Eye (tissue), 1 donor: ENCODE measurements at regions not wholly inside any gene's neighbourhood (a gene's known extent, or its start where the extent isn't known, plus 50 kb on each side); places are given as distances from the start of the nearest gene placed in this dataset.
A peak's percentile ranks its signal among the peaks of the same experiment; 100 is the strongest.

Experiments
- DNase-seq: peaks from one replicate; pipeline ENCODE4 v3.0.0-alpha.2; 2015

DNA sequence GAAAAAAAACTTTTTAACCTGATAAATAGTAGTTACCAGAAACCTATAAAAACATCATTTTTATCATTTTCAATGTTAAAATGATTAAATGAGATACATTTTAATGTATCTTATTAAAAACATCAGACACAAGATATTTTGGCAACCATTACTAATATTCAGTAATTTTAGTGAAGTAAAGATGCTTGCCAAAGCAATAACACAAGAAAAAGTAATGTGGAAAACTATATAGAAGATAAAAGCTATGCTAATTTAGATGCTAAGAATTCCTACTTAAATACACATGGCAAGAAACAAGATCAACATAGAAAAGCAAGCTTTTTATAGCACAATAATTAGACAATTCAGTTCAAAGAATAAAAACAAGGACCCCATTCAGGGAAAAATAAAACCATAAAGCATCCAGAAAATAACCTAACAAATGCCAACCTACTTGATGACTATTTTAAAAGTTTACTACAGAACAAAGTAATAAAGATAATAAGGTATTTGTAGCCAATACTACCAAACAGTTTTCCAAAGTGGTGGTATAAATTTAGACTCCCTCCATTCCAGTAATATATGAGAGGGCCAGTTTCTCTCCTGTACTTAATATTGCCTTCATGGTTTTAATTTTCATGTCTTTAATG lies 489.5 kb downstream of the CDH2 start:
- DNase-seq = no peak

DNA sequence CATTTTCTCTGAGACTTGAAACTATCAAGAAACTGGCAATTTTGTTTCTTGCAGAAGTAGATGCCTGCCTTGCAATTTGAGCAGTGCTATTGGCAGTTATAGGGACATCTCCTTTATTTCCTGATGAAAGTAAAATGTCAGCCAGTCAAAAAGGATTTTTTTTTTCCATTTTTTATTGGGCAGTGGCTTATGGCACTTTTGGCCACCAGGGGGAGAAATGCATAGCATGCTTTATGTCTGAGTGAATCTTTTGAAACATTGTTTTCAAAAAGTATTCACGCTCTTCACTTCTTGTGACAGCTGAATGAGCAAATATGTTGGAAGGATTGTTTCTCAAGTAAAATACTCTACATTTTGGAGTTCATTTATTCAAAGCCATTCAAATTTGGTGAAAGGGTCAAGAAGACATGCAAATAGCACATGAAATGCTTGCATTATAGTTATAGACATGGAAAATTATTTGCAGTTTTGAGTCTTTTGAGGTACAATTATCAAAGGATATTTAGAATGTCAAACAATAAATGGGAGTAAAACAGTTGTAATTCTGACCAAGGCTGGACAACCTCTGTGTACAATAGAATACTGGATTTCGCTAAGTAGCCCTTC lies 491.0 kb downstream of the CDH2 start:
- DNase-seq = peak; percentile 83

DNA sequence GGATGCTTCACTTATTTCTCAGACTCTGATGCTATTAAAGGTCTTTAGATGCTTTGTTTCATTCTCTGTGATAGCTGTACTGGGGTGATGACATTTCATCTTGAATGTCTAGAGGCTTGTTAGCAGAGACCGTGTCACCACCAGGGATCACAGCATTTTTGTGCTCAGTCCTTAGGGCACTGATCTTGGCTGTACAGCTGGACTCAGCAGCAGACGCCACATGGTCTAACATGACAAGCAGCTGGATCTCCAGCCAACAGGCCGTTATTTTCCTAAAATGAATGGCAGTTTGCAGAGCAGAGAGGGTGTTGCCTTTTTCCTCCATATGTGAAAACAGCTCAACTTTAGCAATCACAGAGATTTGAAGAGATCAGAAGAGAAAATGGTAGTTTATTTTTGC lies 491.8 kb downstream of the CDH2 start:
- peak; percentile 28 for DNase-seq

DNA sequence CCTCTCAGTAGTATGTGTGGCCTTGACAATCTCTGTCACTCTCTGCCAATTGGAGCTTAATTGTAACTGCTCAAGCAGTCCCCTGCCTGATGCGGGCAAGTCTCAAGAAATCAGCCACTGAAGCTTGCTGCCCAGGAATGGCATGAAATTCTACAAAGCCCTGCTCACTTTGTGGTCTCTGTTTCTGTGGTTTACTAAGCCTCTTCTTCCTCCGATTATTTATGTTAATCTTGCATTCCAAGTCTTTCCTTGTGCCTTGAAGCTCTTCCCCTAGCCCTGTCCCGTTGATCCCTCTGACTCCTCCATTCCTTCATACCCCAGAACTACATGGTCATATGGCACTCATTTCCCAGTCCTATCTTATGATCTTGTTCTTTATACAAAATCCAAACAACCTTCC lies 489.3 kb upstream of the CHST9 start:
- DNase-seq = no peak

DNA sequence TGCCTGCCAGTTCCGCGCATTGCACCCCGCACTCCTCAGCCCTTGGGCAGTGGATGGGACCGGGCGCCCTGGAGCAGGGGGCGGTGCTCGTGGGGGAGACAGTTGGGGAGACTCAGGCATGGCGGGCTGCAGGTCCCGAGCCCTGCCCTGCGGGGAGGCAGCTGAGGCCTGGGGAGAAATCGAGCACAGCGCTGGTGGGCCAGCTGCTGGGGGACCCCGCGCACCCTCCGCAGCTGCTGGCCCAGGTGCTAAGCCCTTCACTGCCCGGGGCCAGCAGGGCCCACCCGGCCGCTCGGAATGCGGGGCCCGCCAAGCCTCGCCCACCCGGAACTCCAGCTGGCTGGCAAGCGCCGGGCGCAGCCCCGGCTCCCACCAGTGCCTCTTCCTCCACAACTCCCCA lies 488.8 kb upstream of the CHST9 start:
- no peak for DNase-seq

DNA sequence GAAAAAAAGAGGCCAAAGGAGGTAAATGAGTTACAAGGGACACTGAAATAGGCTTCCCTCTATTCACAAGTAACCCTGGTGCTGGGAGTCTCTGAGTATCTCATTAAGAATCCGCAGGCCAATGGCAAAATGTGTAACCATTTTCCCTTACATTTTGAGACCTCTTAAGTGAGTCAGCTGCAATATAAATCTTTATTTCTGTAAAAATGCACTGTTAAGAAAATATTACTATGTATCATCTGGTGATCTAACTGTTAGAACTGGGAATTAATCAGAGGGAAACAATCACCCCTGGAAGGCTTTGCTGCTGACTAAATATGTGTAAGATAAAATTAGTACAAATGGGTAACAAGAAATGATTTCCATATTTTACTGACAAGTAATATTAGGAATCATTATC lies 483.1 kb upstream of the CHST9 start:
- DNase-seq = no peak

DNA sequence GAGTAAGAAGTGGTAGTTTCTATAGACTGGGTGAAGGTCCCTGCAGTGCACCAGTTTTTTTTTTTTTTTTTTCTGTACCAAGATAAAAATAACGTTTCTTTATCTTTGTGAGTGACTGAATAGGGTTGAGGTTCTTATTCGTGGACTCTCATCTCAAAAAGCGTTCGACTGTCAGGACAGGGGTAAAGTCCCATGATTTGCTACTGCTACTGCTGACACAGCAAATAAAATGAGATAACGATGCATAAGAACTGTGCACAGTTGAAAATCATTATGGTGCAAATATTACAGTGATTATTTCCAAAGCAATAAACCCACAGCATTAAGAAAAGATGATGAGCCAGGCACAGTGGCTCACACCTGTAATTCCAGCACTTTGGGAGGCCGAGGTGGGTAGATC lies 482.0 kb upstream of the CHST9 start:
- no peak for DNase-seq

DNA sequence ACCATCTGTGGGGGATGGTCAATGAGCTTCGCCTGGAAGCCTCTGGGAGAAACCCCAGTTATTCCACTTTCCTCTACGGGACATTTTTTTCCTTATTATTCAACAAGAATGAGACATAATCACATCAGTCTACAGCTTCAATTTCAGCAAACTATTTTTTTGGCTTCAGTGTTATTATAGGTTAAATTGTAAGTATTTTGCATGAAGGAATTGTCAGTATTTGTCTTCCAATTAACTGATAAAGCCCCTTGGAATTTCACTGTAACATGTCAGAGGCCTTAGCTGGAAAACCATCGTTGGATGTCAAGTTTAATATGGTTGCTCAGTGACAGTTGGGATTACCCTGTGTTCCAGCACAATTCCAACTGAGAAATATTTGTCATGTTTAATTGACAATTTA lies 480.9 kb upstream of the CHST9 start:
- no peak for DNase-seq

DNA sequence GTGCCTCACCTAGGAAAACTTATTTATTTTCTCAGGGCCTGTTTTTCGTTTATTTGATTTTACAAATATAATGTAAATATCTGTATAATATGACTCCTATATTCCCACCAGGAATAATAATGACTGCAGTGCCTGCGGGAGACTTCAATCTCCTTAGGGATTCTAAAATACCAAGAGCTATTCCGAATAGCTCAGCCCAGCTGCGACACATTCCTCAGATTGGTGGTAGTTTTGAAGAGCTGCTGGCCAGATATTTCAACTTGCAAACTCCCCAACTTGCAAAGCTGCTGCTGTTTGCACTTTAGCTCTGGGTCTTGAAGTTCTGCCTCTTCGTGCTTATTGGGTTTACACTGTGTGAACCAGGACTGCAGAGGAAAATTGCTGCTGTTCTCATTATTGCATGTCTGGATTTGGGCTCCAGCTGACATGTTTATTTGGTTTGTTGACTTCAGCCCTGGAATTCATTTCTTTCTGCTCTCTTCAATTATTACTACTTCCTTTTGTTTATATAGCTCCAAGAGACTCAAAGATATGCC lies 480.2 kb upstream of the CHST9 start:
- DNase-seq = no peak

DNA sequence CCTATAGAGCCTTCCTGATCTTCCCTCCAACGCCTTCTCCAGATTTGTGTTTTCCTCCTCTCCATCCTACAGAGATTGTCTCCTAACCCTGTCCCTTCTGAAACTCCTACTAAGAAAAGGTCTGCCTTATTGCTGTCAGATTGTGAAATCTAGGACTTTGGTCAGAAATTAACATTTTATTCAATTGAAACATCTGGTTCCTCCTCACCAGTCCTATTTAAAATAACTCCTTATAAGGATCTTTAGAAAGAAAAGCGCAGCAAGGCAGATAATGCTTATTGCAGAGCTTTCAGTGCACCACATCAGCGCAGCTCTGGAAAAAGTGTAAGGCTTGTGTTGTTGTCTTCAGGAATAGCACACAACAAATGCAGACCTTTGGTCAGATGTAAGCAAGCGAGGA lies 477.8 kb upstream of the CHST9 start:
- no peak for DNase-seq

DNA sequence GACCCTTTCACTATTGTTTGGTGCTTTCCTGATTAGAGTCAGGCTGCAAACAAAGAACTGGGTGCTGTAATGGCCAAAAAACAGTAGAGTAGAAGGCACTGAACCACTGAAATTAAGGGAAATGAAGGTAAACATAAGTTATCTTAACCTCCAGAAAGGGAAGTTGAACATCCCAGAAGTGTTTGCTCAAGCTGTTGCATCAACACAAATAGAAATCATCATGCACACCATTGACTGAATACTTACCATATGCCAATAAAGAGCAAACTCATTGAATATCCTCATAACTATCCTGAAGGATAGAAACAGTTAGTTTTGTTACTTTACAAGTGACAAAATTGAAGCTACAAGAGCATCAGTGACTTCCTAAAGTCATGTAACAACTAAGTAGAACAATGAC lies 477.4 kb upstream of the CHST9 start:
- no peak for DNase-seq

DNA sequence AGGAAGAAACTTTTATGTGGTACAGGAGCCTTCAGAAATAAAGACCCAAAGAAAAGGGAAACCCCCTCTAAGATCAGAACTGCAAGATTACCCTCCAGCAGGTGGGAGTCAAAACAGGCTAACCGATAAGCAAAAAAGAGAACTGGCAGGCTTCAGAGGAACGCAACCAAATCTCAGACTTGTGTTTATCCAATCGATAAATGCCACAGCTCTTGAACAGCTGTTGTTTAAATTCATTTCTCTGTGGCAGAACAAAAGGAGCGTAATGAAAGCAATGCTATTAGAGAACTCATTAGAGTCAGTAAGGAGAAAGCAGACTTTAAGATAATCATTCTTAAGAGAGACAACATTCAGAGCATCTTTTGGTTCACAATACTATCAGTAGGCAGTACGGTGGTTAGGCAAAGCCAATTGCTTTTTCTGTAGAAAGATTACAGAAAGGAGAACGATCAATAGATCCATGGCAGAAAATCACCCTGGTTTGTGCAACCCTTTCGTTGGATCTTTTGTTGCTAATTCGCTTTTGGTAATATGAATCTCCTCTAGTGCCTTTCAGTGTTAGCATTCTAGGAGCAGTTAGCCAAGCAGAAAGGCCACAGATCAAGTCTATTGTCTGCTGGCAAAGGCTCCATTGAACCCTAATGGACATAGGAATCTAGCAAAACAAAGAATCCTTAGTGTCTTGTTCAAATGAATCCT lies 476.4 kb upstream of the CHST9 start:
- DNase-seq = peak; percentile 79

DNA sequence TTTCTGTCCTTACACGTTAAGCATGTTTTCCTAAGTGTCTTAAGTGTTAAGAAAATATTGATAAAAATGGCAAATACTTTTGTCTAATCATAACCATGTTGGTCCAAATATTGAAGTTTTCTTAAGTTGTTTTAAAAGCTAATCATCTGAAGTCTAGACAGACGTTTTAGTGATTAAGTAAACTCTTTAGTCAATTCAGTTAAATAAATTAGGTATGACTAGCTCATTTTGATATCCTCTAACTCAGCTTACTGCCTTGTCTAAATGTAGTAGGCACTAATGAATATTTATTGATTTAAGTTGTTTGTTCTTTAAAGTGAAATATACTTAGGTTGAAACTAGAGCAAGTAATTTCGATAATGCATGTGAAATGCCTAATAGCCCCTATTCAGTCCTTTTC lies 471.8 kb upstream of the CHST9 start:
- no peak for DNase-seq

DNA sequence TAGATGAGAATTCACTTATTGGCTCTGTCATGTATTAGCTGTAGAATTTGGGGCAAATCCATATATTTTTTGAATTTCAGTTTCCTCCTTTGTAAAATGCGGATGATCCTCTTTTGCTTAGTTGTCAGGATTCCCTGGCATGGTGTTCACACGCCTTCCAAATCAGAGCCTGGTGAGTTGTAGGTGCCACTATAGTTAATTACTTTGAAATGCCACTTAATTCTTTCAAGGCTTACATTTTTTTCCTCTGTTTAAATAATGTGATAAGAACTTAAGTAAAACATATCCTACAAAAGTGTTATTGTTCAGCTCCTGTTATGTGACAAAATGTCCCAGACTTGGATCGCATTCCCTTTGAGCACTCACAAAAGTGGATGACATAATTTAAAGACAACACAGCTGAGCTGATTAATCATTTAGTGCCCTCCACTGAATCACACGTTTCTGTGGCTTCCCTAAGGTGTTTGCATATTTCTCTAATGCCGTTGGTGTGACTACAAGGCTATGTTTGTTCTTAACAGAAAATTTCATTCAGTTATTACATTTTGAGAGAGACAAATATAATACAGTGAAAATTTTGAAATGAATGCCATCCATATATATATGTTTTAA lies 471.2 kb upstream of the CHST9 start:
- peak; percentile 42 for DNase-seq

DNA sequence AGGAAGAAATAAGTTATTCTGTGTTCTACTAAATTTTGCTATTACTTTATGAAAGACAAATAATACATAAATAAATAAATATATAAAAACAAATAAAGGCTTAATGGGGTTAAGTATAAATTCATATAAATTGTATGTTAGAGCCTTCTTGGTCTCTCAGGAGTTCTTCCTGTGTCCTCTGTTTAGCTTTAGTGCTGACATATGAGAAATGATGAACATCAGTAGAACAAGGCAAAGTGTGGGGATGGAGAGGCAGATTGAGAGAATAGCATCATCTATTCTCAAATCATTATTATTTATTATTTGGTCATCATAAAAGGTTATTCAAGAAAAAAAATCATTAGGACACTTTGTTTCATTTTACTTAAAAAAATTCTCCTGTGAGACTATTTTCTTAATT lies 468.1 kb upstream of the CHST9 start:
- no peak for DNase-seq

DNA sequence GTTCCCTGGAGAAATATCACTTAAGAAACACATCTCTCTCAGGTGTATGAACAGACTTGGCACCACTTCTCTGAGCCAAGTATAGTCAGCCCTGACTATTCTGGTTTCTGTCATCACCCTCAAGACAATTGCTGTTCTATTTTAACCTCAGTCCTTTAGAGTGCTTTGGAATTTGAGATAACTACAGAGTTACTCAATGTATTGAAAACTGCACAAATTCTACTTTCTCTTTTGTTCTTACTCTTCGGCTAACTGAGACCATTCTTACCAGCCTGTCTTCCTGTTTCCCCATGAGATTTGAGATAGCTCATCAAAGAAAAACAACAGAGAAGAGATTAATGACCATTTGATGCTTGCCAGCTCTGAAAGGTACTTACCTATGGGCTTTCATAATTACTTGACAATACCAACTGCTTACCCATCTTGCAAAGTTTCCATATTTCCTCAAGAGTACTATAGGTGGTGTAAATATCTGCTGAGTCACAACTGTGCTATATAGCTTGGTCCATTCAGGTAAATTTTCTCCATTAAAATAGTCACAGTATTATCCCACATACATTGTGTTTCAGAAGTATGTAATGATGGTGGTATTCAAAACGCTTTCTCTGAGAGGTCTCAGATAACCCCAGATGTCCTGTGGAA lies 467.5 kb upstream of the CHST9 start:
- no peak for DNase-seq

DNA sequence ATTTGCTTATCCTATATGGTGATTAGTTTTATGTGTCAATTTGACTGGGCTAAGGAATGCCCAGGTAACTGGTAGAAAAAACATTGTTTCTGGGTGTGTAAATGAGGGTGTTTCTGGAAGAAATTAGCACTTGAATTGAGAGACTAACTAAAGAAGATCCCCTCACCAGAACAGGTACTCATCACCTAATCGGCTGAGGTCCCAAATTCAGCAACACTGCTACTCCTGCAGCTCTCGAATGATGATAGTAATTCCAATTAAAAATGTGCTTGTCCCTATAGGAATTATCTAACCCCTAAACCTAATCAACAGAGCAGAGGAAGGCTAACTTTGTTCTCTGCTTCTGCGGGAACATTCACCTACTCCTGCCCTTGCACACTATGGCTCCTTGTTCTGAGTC lies 464.5 kb upstream of the CHST9 start:
- no peak for DNase-seq

DNA sequence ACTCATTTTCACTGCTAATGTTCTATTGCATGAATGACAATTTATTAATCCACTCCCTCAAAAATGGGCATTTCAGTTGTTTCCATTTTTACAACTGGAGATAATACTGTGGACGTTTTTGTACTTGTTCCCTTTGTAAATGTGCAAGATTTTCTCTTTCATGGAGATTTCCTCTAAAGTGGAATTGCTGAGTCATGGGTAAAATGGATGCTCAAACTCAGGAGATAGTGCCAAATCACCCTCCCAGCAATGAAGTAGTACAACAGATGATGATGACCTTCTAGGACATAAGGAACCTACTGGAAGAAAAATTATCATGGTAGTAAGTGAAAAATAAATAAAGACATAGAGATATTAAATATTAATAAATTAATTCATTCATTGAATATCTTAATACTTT lies 460.8 kb upstream of the CHST9 start:
- no peak for DNase-seq

DNA sequence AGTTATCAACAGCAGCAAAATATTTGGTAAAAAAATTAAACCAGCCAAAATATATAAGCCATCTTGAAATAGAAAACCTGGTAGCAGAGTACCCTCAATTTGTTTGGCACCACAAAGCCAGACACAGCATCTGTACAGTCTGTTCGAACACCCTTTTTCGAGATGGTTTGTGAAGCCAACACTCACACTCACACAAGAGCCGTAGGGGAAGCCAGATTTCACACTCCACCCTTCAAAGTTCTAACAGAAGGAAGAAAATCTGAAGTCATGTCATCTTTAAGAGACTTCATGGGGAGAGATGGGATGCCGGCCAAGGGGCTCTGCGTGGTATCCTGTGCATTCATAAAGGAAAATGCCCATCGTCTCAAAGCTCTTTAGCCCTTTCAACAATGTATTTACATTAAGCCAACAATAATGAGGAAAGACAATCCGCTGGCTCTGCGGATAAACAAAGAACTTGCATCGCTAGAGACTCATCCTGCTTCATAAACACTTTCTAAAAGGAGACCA lies 451.5 kb upstream of the CHST9 start:
- no peak for DNase-seq

DNA sequence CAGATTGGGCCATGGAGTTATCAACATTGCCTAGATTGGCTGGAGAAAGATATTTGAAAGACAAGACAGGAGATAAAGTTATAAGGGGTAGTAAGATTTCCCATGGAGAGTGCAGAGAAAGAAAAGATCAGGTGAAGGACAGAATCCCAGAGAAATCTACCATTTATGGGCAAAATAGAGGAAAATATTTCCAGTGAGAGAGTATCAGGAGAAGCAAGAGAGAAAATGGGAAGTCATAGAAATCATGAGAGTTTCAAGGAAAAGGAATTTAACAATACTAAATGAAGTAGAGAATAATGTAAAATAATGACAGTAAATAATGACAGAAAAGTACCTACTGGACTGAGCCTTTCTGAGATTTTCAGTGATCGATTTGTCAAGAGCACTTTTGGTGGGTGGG lies 447.6 kb upstream of the CHST9 start:
- DNase-seq = no peak

DNA sequence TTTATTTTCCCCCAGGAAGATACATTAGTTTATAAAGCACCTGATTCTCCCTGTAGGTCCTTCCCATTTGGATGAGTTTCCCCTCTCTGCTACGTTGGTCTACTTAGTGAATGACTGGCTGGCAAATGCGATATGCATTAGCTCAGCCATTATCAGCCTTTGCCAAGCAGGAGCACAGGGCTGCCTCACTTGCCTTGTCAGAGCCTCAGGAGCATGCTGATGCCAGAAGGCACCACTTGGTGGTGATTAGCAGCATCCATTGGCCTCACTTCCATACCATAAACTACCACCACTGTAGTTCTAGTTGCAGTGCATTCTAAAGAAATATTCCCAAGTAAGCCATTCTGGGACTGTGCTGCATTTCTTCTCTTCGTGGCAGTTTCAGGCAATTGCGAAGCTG lies 442.8 kb upstream of the CHST9 start:
- DNase-seq = peak; percentile 39

DNA sequence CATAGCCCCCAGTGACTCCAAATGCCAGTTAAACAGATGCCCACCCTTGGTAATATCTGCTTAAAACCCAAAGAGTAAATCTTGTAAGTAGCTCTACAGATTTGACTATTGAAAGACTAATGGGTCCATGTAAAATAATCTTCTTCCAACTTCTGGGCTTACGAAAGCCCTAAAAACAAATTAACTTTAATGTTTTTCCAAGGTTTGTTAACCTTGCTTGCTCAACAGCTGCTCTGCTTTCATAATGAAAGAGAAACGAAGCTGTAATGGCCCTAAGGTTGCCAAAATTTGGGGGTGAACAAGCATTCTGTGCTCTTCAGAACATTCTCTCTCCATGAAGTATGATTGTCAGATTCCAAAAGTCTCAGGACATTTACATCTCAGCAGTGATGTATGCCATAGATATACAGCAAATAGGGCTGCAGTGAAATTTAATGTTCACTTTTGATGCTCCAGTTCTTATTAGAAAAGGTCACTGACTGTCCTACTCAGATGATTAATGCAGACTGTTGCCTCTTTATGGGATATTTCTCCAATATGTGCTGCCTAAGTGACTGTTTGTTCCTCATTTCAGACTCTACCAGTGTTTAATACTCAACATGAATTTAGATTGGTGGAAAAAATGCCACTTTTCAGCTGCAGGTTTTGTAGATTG lies 436.3 kb upstream of the CHST9 start:
- DNase-seq = no peak

DNA sequence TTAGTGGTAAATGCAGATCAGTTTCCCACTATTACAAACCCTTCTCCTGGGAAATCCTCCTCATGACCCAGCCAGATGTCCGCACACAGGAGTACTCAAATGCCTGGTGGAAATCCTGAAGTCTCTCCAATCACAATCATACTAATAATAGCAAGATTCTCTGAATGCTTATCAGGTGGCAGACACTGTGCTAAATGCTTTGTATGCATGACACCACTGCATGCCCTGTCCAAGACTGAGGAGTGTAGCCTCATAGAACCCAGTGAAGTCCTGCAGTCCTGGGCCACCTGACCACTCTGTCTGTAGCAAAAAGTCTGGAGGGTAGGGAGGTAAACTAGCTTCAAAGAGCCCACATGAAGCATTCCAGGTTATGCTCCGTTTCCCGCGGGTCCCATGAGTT lies 434.8 kb upstream of the CHST9 start:
- no peak for DNase-seq
